Right lobe of liver (tissue), 6 donors: ENCODE measurements at regions not wholly inside any gene's neighbourhood (a gene's known extent, or its start where the extent isn't known, plus 50 kb on each side); places are given as distances from the start of the nearest gene placed in this dataset.

ENCODE experiments used
- ATAC-seq, 4 donors: fragments of 200-7000 bp; cut with Tn5 transposase; one replicate each; pipeline ENCODE4 v1.9.1; 2020; ENCODE audit warnings: mild to moderate bottlenecking in 4 of 4, moderate library complexity in 4 of 4
- DNase-seq, 3 donors: peaks; one replicate each; pipeline ENCODE4 v3.0.0-alpha.2; 2020
- H3K27ac ChIP-seq, 3 donors: fragments of 200-600 bp; one replicate each; pipeline ENCODE4 v1.8.0; 2022
- H3K27me3 ChIP-seq, 2 donors: fragments of 200-600 bp; one replicate each; pipeline ENCODE4 v1.8.0; 2022
- H3K36me3 ChIP-seq, 4 donors: fragments of 200-600 bp; sonication (generic) in 1 of 4; one replicate each; pipeline versions ENCODE4 v1.5.1 to v1.8.0; 2017 to 2022; ENCODE audit warnings: control low read depth in 1 of 4
- H3K4me1 ChIP-seq, 4 donors: fragments of 200-600 bp; sonication (generic) in 1 of 4; one replicate each; pipeline versions ENCODE4 v1.5.1 to v1.8.0; 2017 to 2022; ENCODE audit warnings: control low read depth in 1 of 4
- H3K4me3 ChIP-seq, 3 donors: fragments of 200-600 bp; one replicate each; pipeline ENCODE4 v1.8.0; 2022
- H3K9me3 ChIP-seq, 4 donors: fragments of 200-600 bp; sonication (generic) in 1 of 4; one replicate each; pipeline versions ENCODE4 v1.5.1 to v1.8.0; 2017 to 2022; ENCODE audit warnings: control low read depth in 1 of 4
- POLR2A ChIP-seq: fragments of 450-650 bp; IDR thresholded peaks from one replicate; pipeline ENCODE4 v1.6.1; 2017; ENCODE audit warnings: antibody characterized with exemption, mild to moderate bottlenecking
- WGBS: methylation state at CpG from one replicate; pipeline ENCODE4 v1.1.6; 2018; ENCODE audit warnings: low coverage, low lambda C conversion rate; ENCODE audit not compliant: insufficient coverage; ENCODE audit errors: missing lambda C conversion rate; 5-methylcytosine and 5-hydroxymethylcytosine counted together
- intact Hi-C, 2 donors: fragments of 100-400 bp; cut with DNase I; formaldehyde crosslinking; loops; one replicate each; pipeline versions ENCODE4 v1.11.2 to v1.14.1; 2022
- TF ChIP-seq, protein P1 (sequence below), 4 donors: fragments of 200-600 bp in 3 of 4; fragments of 450-650 bp in 1 of 4; IDR thresholded peaks; one replicate each; pipeline versions ENCODE4 v1.5.1 to v1.8.0; 2016 to 2022; ENCODE audit warnings: antibody characterized with exemption in 4 of 4, mild to moderate bottlenecking in 2 of 4
- donor health status: DM: no; HTN: yes; CAD: no.
- donor health status: DM: no; HTN: no; CAD: no.
- donor health status: DM: no; HTN: no; CAD: no.
- donor health status: DM: no; HTN: yes; CAD: no.
- donor health status: DM: no; HTN: yes; CAD: no.

DNA sequence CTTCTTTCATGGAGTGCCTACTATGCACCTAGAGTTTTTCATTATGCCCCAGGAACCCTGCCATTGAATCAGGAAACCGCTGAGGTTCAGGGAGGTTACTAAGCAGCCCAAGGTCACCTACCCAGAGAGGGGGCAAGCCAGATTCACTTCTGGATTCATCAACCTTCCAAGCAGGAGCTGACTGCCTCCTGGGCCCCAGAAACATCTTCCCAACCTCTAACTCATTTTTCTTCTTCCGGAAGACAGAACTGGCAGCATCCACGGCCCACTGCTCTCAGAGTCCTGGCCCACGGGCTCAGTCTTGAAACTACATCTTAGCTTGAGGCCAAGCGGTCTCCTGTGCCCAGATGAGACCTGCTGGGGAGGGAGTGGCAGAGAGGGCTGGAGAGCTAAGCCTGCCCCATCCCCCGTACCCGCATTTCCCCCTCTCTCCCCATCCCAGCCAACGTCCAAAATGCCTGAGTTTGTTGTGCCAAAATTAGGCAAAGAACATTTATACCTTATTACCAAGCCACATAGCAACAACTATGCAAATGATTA lies 281.0 kb downstream of the CDC5L start:
- DNase-seq, result peak in 1 of 3 donors; percentile 28
- H3K9me3 ChIP-seq, result no peaks in the 10 kb centered on the region
- WGBS, result 74% methylated on average over 8 of the region's 8 CpGs
- no peak for ATAC-seq
- no peaks in the 10 kb centered on the region for H3K36me3 ChIP-seq
- H3K27ac ChIP-seq, result no peak overlapping the region
- intact Hi-C loops, result no loop called here
- no peaks in the 10 kb centered on the region for H3K27me3 ChIP-seq
- H3K4me1 ChIP-seq, result no peaks in the 10 kb centered on the region
- H3K4me3 ChIP-seq, result no peak overlapping the region
- no peak for TF ChIP-seq POLR2A
- TF ChIP-seq, protein P1, sequence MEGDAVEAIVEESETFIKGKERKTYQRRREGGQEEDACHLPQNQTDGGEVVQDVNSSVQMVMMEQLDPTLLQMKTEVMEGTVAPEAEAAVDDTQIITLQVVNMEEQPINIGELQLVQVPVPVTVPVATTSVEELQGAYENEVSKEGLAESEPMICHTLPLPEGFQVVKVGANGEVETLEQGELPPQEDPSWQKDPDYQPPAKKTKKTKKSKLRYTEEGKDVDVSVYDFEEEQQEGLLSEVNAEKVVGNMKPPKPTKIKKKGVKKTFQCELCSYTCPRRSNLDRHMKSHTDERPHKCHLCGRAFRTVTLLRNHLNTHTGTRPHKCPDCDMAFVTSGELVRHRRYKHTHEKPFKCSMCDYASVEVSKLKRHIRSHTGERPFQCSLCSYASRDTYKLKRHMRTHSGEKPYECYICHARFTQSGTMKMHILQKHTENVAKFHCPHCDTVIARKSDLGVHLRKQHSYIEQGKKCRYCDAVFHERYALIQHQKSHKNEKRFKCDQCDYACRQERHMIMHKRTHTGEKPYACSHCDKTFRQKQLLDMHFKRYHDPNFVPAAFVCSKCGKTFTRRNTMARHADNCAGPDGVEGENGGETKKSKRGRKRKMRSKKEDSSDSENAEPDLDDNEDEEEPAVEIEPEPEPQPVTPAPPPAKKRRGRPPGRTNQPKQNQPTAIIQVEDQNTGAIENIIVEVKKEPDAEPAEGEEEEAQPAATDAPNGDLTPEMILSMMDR (IDR thresholded peaks at IDR 0.05), result no peak

DNA sequence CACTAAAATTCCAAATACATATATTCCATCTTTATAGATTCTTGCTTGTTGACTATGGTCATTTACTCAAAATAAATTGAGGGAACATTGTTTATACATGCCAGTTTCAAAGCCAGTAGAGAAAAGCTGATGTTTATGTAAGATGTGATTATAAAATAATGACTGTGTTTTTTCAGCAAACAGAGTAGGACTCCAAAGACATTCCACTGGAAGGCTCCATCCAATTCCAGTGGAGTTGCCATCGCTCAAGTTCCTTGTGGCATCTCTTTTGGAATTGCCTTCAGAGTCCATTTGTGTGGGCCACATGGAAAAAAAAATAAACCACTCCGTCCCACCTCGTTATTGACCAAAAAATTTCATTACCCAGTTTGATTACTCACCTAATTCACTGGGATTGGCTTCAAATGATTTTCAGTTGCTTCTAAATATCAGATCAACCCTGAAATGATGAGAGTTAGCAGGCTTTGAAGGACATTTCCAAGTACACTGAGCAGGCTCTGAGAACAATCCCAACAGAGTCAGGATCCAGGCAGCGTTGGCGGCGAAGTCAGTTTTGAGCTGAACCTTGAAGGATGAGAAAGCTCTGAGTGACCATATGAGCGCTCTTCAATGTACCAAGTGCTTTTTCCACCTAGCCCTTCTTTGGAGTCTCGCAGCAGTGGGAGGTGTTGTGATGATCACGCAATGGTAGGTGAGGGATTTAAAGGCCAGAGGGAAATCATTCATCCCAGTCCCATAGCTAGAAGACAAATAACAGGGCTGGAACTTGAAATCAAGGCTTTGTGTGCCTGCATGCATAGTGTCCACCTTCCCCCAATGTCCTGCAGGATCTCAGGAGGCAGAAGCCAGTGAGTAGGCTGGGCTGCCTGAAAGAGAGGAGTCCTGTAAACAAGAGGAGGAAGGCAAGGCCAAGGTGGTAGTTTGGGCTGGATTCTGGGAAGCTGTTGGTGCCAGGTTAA lies 281.7 kb downstream of the CDC5L start:
- intact Hi-C loops, result no loop called here
- Histone ChIP-seq H3K4me3 (no peak overlapping the region), H3K27ac (no peak overlapping the region), H3K36me3 (no peaks in the 10 kb centered on the region), H3K27me3 (no peaks in the 10 kb centered on the region), H3K9me3 (no peaks in the 10 kb centered on the region), H3K4me1 (no peaks in the 10 kb centered on the region)
- peak in 1 of 3 donors; percentile 12 for DNase-seq
- 91% methylated on average over 8 of the region's 9 CpGs for WGBS
- ATAC-seq, result no peak
- TF ChIP-seq POLR2A, result no peak
- TF ChIP-seq, protein P1 (IDR thresholded peaks at IDR 0.05), result no peak

DNA sequence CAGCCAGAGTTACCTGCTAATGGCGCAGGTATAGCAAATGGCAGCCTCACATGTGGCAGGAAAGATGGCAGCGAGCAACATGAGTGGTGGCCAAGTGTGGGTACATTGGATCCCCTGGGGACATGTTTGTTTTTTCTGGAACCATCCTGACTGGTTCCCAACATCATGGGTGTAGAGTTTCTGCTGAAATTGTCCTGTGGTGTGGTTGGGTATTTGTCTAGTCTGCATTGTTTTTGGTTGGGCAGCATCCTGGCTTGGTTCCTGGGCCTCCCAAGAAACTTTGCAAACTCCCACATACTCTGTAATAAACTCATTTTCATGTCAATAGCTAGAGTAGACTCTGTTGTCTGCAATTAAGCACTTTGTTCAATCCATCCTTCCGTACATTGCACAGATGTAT lies 282.6 kb downstream of the CDC5L start:
- intact Hi-C loops, result no loop called here
- Histone ChIP-seq H3K4me3 (no peak overlapping the region), H3K27ac (no peak overlapping the region), H3K27me3 (no peaks in the 10 kb centered on the region), H3K9me3 (no peaks in the 10 kb centered on the region), H3K4me1 (no peaks in the 10 kb centered on the region), H3K36me3 (no peaks in the 10 kb centered on the region)
- WGBS, result 97% methylated on average over 2 of the region's 3 CpGs
- ATAC-seq, result no peak
- TF ChIP-seq, protein P1 (IDR thresholded peaks at IDR 0.05), result no peak
- TF ChIP-seq POLR2A, result no peak
- DNase-seq, result no peak

DNA sequence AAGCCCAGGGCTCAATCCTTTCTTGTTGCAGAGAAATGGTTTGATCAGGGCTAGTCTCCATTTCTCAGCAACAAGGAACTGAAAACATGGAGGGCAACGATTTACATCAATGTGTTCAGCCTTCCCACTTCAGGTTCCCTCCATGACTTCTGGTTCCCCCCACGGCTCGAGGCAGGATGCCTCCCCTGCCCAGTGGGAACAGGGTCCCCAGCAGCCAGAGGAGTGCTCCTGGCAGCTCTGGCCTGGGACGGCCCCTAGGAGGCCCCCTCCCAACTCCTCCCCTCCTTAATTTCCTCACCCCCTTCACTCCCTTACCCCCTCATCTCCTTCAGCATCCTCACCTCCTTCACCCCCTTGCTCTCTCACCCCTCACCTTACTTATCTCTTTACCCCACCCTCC lies 283.8 kb downstream of the CDC5L start:
- TF ChIP-seq POLR2A, result no peak
- TF ChIP-seq, protein P1 (IDR thresholded peaks at IDR 0.05), result no peak
- DNase-seq (no peak), ATAC-seq (no peak)
- Histone ChIP-seq H3K4me1 (no peaks in the 10 kb centered on the region), H3K36me3 (no peaks in the 10 kb centered on the region), H3K9me3 (no peaks in the 10 kb centered on the region), H3K27ac (no peak overlapping the region), H3K27me3 (no peaks in the 10 kb centered on the region), H3K4me3 (no peak overlapping the region)
- intact Hi-C loops, result no loop called here
- WGBS, result no CpG with 5 or more reads among the region's 4 CpGs
